Natural killer cell (primary cell): ENCODE measurements at regions not wholly inside any gene's neighbourhood (a gene's known extent, or its start where the extent isn't known, plus 50 kb on each side); places are given as distances from the start of the nearest gene placed in this dataset.

Experiments
- ATAC-seq, 3 donors: fragments of 150-1000 bp in 2 of 3; fragments of 200-7000 bp in 1 of 3; cut with Tn5 transposase; 1 replicate in 1 of 3; 2 replicates in 2 of 3; pipeline ENCODE4 v1.10.0; 2021; ENCODE audit warnings: mild to moderate bottlenecking in 2 of 3, moderate library complexity in 2 of 3
- DNase-seq, 2 donors: peaks; one replicate each; pipeline versions ENCODE4 v3.0.0 to v3.0.0-alpha.2; 2013 to 2021; ENCODE audit warnings: mixed read lengths in 1 of 2
- H3K27ac ChIP-seq: one replicate; pipeline ENCODE4 v1.5.1; 2013; ENCODE audit warnings: mild to moderate bottlenecking, low read length
- H3K27me3 ChIP-seq: one replicate; pipeline ENCODE4 v1.6.1; 2013; ENCODE audit warnings: low read length; ENCODE audit not compliant: control insufficient read depth, insufficient read depth
- H3K36me3 ChIP-seq: one replicate; pipeline ENCODE4 v1.6.1; 2013; ENCODE audit warnings: low read length; ENCODE audit not compliant: control insufficient read depth, insufficient read depth
- H3K4me1 ChIP-seq: one replicate; pipeline ENCODE4 v1.6.1; 2013; ENCODE audit warnings: low read length; ENCODE audit not compliant: control insufficient read depth, insufficient read depth
- H3K4me3 ChIP-seq: one replicate; pipeline ENCODE4 v1.5.1; 2013; ENCODE audit warnings: low read length
- H3K9me3 ChIP-seq: one replicate; pipeline ENCODE4 v1.6.1; 2013; ENCODE audit warnings: low read length; ENCODE audit not compliant: control insufficient read depth, insufficient read depth
- H3K27ac Mint-ChIP-seq, 2 donors: one replicate each; pipeline ENCODE4 v1.8.0; 2022; ENCODE audit warnings: mild to moderate bottlenecking in 2 of 2, mixed read lengths in 2 of 2, moderate library complexity in 1 of 2
- H3K27me3 Mint-ChIP-seq, 2 donors: one replicate each; pipeline ENCODE4 v1.8.0; 2022; ENCODE audit warnings: low read depth in 2 of 2, mixed read lengths in 2 of 2
- H3K36me3 Mint-ChIP-seq: one replicate; pipeline ENCODE4 v1.8.0; 2022; ENCODE audit warnings: mixed read lengths
- H3K4me1 Mint-ChIP-seq, 2 donors: one replicate each; pipeline ENCODE4 v1.8.0; 2022; ENCODE audit warnings: mixed read lengths in 2 of 2
- H3K4me3 Mint-ChIP-seq: one replicate; pipeline ENCODE4 v1.8.0; 2022; ENCODE audit warnings: mild to moderate bottlenecking, moderate library complexity, mixed read lengths
- H3K9me3 Mint-ChIP-seq, 2 donors: one replicate each; pipeline ENCODE4 v1.8.0; 2022; ENCODE audit warnings: mixed read lengths in 2 of 2
- CTCF ChIP-seq: fragments of 200-600 bp; IDR thresholded peaks from one replicate; pipeline ENCODE4 v1.8.0; 2022; ENCODE audit warnings: antibody characterized with exemption
- WGBS: methylation state at CpG from one replicate; pipeline ENCODE4 v1.1.7; 2013; ENCODE audit warnings: missing lambda C conversion rate; ENCODE audit not compliant: insufficient coverage; 5-methylcytosine and 5-hydroxymethylcytosine counted together
- intact Hi-C: fragments of 100-400 bp; cut with micrococcal nuclease; formaldehyde crosslinking; loops from one replicate; pipeline ENCODE4 v1.14.2; 2022

GRCh38 chr5:60263346-60263745 lies 369.8 kb upstream of the PDE4D start:
- no peaks in the 10 kb centered on the region for H3K4me1 Mint-ChIP-seq
- Histone ChIP-seq H3K4me3 (no peak overlapping the region), H3K9me3 (no peaks in the 10 kb centered on the region), H3K4me1 (no peaks in the 10 kb centered on the region), H3K27ac (no peak overlapping the region), H3K36me3 (no peaks in the 10 kb centered on the region), H3K27me3 (no peaks in the 10 kb centered on the region)
- H3K36me3 Mint-ChIP-seq: no peaks in the 10 kb centered on the region
- TF ChIP-seq CTCF: no peak
- H3K4me3 Mint-ChIP-seq: no peak overlapping the region
- 93% methylated on average over 5 of the region's 5 CpGs for WGBS
- intact Hi-C loops: no loop called here
- H3K27ac Mint-ChIP-seq: no peak overlapping the region
- DNase-seq: no peak
- H3K27me3 Mint-ChIP-seq: no peaks in the 10 kb centered on the region
- ATAC-seq: no peak
- peaks cover 2 to 3% of the 10 kb centered on the region in 2 donors for H3K9me3 Mint-ChIP-seq

GRCh38 chr5:60262576-60263295 lies 369.2 kb upstream of the PDE4D start:
- peaks cover 2 to 3% of the 10 kb centered on the region in 2 donors for H3K9me3 Mint-ChIP-seq
- Histone ChIP-seq H3K4me1 (no peaks in the 10 kb centered on the region), H3K4me3 (no peak overlapping the region), H3K27me3 (no peaks in the 10 kb centered on the region), H3K27ac (no peak overlapping the region), H3K9me3 (no peaks in the 10 kb centered on the region), H3K36me3 (no peaks in the 10 kb centered on the region)
- intact Hi-C loops: no loop called here
- no peaks in the 10 kb centered on the region for H3K27me3 Mint-ChIP-seq
- H3K4me1 Mint-ChIP-seq: no peaks in the 10 kb centered on the region
- no peak overlapping the region for H3K27ac Mint-ChIP-seq
- TF ChIP-seq CTCF: no peak
- no peaks in the 10 kb centered on the region for H3K36me3 Mint-ChIP-seq
- WGBS: 82% methylated on average over 5 of the region's 6 CpGs
- ATAC-seq (no peak), DNase-seq (no peak)
- H3K4me3 Mint-ChIP-seq: no peak overlapping the region

GRCh38 chr5:60261732-60262131 lies 368.2 kb upstream of the PDE4D start:
- Mint-ChIP-seq H3K4me3 (no peak overlapping the region), H3K4me1 (no peaks in the 10 kb centered on the region), H3K27me3 (no peaks in the 10 kb centered on the region), H3K27ac (no peak overlapping the region), H3K9me3 (peaks cover 0 to 3% of the 10 kb centered on the region in 2 donors), H3K36me3 (no peaks in the 10 kb centered on the region)
- no peak overlapping the region for H3K4me3 ChIP-seq
- H3K27ac ChIP-seq: no peak overlapping the region
- no peak for TF ChIP-seq CTCF
- ATAC-seq (no peak), DNase-seq (no peak)
- H3K9me3 ChIP-seq: no peaks in the 10 kb centered on the region
- no peaks in the 10 kb centered on the region for H3K27me3 ChIP-seq
- 90% methylated on average over 1 of the region's 1 CpG for WGBS
- intact Hi-C loops: no loop called here
- H3K36me3 ChIP-seq: no peaks in the 10 kb centered on the region
- no peaks in the 10 kb centered on the region for H3K4me1 ChIP-seq

GRCh38 chr5:60260658-60261057 lies 367.1 kb upstream of the PDE4D start:
- Histone ChIP-seq H3K4me1 (no peaks in the 10 kb centered on the region), H3K27me3 (no peaks in the 10 kb centered on the region), H3K9me3 (no peaks in the 10 kb centered on the region), H3K27ac (no peak overlapping the region), H3K36me3 (no peaks in the 10 kb centered on the region), H3K4me3 (no peak overlapping the region)
- Mint-ChIP-seq H3K27ac (no peak overlapping the region), H3K27me3 (no peaks in the 10 kb centered on the region), H3K4me1 (no peaks in the 10 kb centered on the region), H3K36me3 (no peaks in the 10 kb centered on the region), H3K9me3 (peaks cover 0 to 3% of the 10 kb centered on the region in 2 donors), H3K4me3 (no peak overlapping the region)
- WGBS: no CpG with 5 or more reads among the region's 1 CpG
- intact Hi-C loops: no loop called here
- no peak for ATAC-seq
- DNase-seq: no peak
- no peak for TF ChIP-seq CTCF
